Lower leg skin (tissue), 4 donors: ENCODE measurements at regions not wholly inside any gene's neighbourhood (a gene's known extent, or its start where the extent isn't known, plus 50 kb on each side); places are given as distances from the start of the nearest gene placed in this dataset.

ENCODE experiments used
- DNase-seq, 2 donors: peaks; one replicate each; pipeline ENCODE4 v3.0.0-alpha.2; 2019; ENCODE audit warnings: low spot score in 2 of 2
- H3K4me3 ChIP-seq: fragments of 200-600 bp; sonication (generic); 2 replicates; pipeline ENCODE4 v1.5.1; 2017; ENCODE audit warnings: mild to moderate bottlenecking, low read depth; ENCODE audit not compliant: poor library complexity, severe bottlenecking
- POLR2A ChIP-seq, 2 donors: fragments of 450-650 bp; IDR thresholded peaks; one replicate each; pipeline ENCODE4 v1.6.1; 2016 to 2017; ENCODE audit warnings: antibody characterized with exemption in 2 of 2, mild to moderate bottlenecking in 1 of 2, moderate library complexity in 1 of 2
- WGBS, 2 donors: methylation state at CpG; one replicate each; pipeline ENCODE4 v1.1.5; 2018; 5-methylcytosine and 5-hydroxymethylcytosine counted together
- intact Hi-C: fragments of 100-400 bp; cut with DNase I; formaldehyde crosslinking; loops from one replicate; pipeline ENCODE4 v1.15.0; 2023; ENCODE audit warnings: low total_unique reads
- TF ChIP-seq, protein P1 (sequence below), 3 donors: fragments of 450-650 bp; IDR thresholded peaks; one replicate each; pipeline ENCODE4 v1.5.1; 2016; ENCODE audit warnings: antibody characterized with exemption in 3 of 3, mild to moderate bottlenecking in 3 of 3, moderate library complexity in 2 of 3

DNA sequence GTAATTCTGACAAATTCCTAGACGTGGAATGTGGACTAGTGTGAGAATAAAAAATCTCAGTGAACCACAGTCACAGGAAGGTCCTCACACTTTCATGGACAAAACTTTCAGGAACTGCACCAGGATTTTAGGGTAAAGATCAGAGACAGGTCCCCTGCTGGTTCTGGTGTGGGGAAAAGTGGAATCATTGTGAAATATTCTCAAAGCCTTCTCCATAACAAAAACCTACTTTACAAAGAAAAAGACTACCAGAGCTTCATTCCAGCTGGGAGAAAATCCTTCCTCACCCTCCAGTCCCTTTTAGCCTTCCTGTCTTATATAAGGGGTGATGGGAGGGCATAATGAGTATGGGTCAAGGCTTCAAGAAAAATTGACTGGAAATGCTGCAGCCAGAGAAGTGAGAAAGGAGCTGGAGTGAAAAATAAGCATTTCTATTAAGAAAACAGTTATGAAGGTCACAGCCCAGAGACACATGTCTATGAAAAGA, 325.8 kb downstream of the ARAP2 start:
- intact Hi-C loops: no loop called here
- H3K4me3 ChIP-seq: no peak overlapping the region
- TF ChIP-seq, protein P1, sequence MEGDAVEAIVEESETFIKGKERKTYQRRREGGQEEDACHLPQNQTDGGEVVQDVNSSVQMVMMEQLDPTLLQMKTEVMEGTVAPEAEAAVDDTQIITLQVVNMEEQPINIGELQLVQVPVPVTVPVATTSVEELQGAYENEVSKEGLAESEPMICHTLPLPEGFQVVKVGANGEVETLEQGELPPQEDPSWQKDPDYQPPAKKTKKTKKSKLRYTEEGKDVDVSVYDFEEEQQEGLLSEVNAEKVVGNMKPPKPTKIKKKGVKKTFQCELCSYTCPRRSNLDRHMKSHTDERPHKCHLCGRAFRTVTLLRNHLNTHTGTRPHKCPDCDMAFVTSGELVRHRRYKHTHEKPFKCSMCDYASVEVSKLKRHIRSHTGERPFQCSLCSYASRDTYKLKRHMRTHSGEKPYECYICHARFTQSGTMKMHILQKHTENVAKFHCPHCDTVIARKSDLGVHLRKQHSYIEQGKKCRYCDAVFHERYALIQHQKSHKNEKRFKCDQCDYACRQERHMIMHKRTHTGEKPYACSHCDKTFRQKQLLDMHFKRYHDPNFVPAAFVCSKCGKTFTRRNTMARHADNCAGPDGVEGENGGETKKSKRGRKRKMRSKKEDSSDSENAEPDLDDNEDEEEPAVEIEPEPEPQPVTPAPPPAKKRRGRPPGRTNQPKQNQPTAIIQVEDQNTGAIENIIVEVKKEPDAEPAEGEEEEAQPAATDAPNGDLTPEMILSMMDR (IDR thresholded peaks at IDR 0.05): no peak
- no peak for TF ChIP-seq POLR2A (IDR thresholded peaks at IDR 0.05)
- 81 to 95% methylated on average over 1 of the region's 1 CpG for WGBS, 2 donors
- no peak for DNase-seq

DNA sequence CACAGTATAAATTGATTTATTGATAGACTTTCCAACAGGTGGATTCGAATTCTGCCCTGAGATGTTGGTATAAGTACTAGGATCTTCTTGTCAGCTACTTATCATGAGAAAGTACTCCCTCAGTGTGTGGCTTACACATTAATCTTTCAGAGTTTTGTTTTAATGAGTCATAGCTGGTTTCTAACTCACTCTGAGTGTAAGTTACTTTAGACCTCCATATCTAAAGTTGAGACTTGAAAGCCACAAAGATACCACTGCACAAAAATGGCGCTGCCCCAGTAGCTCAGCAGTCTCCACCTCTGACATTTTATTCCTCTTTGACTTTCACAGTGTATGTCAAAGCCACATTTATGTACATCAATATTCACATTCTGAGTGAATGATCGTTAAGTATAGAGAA, 318.5 kb downstream of the ARAP2 start:
- WGBS, 2 donors: 63 to 82% methylated on average over 3 of the region's 3 CpGs
- intact Hi-C loops: no loop called here
- TF ChIP-seq POLR2A (IDR thresholded peaks at IDR 0.05): no peak
- TF ChIP-seq, protein P1 (IDR thresholded peaks at IDR 0.05): no peak
- H3K4me3 ChIP-seq: no peak overlapping the region
- DNase-seq: no peak

- no peak for DNase-seq
- TF ChIP-seq POLR2A (IDR thresholded peaks at IDR 0.05): no peak
- TF ChIP-seq, protein P1 (IDR thresholded peaks at IDR 0.05): no peak
- intact Hi-C loops: no loop called here
- 78 to 82% methylated on average over 3 of the region's 3 CpGs for WGBS, 2 donors
- no peak overlapping the region for H3K4me3 ChIP-seq
These were observed 317.5 kb downstream of the ARAP2 start for GRCh38 chr4:35926788-35927187.

GRCh38 chr4:35933901-35934300, 310.4 kb downstream of the ARAP2 start:
- DNase-seq: no peak
- H3K4me3 ChIP-seq: no peak overlapping the region
- intact Hi-C loops: no loop called here
- no peak for TF ChIP-seq POLR2A (IDR thresholded peaks at IDR 0.05)
- TF ChIP-seq, protein P1 (IDR thresholded peaks at IDR 0.05): no peak
- WGBS, 2 donors: 31 to 32% methylated on average over 3 of the region's 3 CpGs

- no peak for DNase-seq
- TF ChIP-seq POLR2A (IDR thresholded peaks at IDR 0.05): no peak
- intact Hi-C loops: no loop called here
- WGBS, 2 donors: 21 to 23% methylated on average over 5 of the region's 5 CpGs
- H3K4me3 ChIP-seq: no peak overlapping the region
These were observed 309.9 kb downstream of the ARAP2 start for GRCh38 chr4:35934320-35934981.

GRCh38 chr4:35938936-35939335, 305.4 kb downstream of the ARAP2 start:
- no peak overlapping the region for H3K4me3 ChIP-seq
- TF ChIP-seq, protein P1 (IDR thresholded peaks at IDR 0.05): no peak
- TF ChIP-seq POLR2A (IDR thresholded peaks at IDR 0.05): no peak
- intact Hi-C loops: no loop called here
- DNase-seq: no peak
- 76% methylated on average over 3 of the region's 3 CpGs for WGBS, 2 donors
